NCI-H2107 treated with DMSO at 0.1 percent for 48 hours (cell line): ENCODE measurements at regions not wholly inside any gene's neighbourhood (a gene's known extent, or its start where the extent isn't known, plus 50 kb on each side); places are given as distances from the start of the nearest gene placed in this dataset.
A peak's percentile ranks its signal among the peaks of the same experiment; 100 is the strongest.
"Not testable (repeated sequence)": the region's sequence is repeated elsewhere in the genome, so short reads cannot be mapped to it uniquely, and the experiment has no call there.

Experiments used
- DNase-seq: peaks from one replicate; lab custom pipeline; 2025; ENCODE audit not compliant: unreplicated experiment; lab: John Stamatoyannopoulos, UW

DNA sequence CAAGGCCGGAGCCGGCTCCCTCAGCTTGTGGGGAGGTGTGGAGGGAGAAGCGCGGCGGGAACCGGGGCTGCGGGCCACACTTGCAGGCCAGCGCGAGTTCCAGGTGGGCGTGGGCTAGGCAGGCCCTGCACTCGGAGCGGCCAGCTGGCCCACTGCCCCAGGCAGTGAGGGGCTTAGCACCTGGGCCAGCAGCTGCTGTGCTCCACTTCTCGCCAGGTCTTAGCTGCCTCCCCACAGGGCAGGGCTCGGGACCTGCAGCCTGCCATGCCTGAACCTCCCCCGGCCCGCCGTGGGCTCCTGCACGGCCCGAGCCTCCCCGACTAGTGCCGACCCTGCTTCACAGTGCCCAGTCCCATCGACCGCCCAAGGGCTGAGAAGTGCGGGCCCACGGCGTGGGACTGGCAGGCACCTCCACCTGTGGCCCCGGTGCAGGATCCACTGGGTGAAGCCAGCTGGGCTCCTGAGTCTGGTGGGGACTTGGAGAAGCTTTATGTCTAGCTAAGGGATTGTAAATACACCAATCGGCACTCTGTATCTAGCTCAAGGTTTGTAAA is 131.8 kb downstream of the KDR start:
- DNase-seq: not testable (repeated sequence)

GRCh38 chr4:54992266-54992665 is 133.1 kb downstream of the KDR start:
- no peak for DNase-seq

DNA sequence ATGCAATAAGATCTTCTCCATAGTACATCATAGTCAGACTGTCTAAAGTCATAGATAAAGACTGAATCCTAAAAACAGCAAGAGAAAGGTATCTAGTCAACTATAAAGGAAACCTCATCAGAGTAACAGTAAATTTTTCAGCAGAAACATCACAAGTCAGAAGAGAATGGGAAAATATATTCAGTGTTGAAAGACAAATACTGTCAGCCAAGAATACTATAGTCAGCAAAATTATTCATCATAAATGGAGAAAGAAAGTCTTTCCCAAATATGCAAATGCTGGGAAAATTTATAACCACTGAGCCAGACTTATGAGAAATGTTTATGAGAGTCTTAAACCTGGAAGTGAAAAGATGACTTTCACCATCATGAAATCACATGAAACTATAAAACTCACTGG is 136.7 kb downstream of the KDR start:
- no peak for DNase-seq

DNA sequence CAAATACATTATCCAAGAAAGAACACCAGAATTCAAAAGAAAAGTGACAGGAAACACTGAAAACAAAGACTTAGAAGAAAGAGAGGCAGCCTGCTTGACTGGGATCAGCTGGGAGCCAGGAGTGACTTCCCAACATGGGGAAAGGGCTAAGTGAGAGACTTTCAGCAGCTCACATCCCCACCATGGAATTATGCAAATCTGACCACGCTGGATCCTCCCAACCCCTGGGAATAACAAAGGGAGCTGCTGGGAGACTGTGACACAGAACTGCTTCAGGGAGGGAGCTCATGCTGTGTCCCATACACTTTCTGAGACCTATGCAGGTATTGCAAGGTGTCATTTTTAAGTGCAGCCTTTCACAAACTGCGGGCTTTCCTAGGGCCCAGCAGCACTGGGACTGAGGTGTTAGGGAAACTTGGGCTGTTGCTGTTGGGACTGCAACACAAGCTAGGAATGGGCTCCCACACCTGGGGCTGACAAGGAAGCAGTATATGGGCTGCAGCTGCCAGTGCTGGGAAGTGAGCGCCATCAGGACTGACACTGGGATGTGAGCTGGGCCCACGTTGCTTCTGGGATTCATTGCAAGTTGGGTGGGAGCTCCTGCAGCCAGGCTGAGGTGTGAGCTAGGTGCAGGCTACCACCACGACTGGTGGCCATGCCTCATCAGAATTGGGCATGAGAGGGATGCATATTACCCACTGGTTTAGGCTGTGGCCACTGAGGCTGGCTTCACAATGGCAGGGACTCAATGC is 139.1 kb downstream of the KDR start:
- no peak for DNase-seq

- DNase-seq: no peak
These were observed 148.7 kb downstream of the KDR start for GRCh38 chr4:54976682-54977081.

GRCh38 chr4:54976031-54976430 is 149.4 kb downstream of the KDR start:
- DNase-seq: no peak

- no peak for DNase-seq
These were observed 151.6 kb downstream of the KDR start for GRCh38 chr4:54973784-54974183.

GRCh38 chr4:54971474-54971950 is 153.9 kb downstream of the KDR start:
- peak; percentile 69 for DNase-seq

DNA sequence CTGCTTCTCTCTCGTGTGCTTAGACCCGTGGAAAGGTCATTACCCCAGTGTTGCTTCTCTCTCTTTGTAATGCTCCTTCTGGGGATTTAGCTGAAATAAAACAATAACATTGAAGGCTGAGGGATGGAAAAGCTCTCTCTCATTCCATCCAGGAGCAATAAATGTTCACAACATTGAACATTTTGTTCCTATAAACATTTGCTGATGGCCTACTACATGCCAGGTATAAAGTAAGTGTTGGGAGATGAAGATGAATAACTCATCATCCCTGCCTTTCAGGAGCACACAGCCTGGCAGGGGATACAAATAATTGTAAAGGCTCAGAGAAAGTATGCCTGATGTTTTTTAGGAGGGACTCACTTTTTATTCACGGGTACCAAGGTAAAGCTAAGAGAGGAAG is 158.1 kb downstream of the KDR start:
- DNase-seq: no peak

- no peak for DNase-seq
These were observed 163.9 kb downstream of the KDR start for GRCh38 chr4:54961357-54961975.

- no peak for DNase-seq
These were observed 165.7 kb downstream of the KDR start for GRCh38 chr4:54959651-54960116.

GRCh38 chr4:54959131-54959530 is 166.3 kb downstream of the KDR start:
- DNase-seq: no peak

DNA sequence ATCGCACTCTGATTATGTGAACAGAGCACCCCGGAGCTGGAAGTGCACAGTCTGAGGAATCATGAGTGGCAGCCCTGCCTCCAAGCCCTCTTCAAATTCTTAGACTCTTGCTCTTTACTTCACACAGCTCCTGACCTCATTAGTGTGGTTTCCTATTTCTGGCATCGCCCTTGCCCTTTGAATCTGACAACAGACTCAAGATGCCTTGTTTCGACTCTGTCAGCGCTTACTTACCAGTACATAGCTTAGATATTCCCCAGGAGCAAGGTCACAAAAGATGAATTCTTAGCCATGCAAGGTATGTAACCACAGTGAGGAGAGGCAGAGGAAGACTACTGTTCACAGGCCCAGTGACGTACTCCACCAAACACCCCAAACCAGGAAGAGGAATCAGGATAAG is 167.2 kb downstream of the KDR start:
- DNase-seq: no peak

- DNase-seq: no peak
These were observed 170.6 kb downstream of the KDR start for GRCh38 chr4:54954656-54955388.

DNA sequence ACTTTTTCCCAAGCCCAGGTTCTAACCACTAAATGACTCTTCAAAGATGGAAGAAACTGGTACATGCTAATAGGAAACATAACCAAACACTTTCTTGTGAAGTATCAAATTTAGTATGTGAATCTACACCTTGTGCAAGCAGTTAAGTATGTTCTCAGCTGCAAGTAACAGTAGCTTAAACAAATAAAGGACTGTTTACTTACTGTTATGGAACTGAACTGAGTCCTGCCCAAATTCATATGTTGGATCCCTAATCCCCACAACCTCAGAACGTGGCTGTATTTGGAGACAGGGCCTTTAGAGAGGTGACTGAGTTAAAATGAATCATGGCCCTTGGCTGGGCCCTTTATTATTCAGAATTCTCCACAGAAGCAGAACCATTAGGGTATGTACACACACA is 178.7 kb downstream of the KDR start:
- DNase-seq: no peak

DNA sequence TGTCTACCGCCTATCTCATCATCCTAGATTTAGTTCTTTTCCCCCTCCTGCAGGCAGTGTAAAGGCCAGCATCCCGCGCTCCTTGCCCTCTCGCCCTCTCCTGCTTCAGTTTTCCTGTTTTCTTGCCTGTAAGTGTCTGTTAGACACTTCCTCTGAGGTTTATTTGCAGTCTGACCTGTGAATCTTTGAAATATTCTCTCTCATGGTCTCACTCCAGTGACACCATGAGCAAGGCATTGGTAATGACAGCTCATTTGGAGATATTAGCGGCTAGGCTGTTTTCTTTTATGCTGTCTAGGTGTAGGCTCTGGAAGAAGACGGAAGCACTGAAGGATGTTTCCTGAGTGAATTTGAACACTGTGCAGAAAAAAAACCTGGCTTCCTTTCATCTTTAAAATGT is 179.6 kb downstream of the KDR start:
- DNase-seq: no peak

DNA sequence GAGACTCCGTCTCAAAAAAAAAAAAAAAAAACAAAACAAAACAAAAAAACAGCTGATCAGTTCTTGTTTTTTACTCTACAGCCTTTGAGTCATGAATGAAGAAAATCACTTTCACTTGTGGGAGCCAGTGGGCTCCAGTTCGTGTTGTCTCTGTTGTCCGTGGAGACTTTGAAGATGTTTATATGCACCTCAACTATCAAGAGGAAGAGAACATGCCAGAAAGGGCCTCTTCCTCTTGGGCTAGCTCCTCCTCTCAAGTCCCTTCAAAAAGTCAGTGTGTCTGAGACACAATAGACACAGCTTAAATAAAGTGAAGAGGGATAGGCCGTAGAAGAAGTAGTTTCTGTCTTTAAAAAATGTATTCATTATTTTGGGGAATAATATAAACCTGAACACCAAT is 182.7 kb downstream of the KDR start:
- no peak for DNase-seq

- no peak for DNase-seq
These were observed 183.3 kb downstream of the KDR start for GRCh38 chr4:54941994-54942552.

DNA sequence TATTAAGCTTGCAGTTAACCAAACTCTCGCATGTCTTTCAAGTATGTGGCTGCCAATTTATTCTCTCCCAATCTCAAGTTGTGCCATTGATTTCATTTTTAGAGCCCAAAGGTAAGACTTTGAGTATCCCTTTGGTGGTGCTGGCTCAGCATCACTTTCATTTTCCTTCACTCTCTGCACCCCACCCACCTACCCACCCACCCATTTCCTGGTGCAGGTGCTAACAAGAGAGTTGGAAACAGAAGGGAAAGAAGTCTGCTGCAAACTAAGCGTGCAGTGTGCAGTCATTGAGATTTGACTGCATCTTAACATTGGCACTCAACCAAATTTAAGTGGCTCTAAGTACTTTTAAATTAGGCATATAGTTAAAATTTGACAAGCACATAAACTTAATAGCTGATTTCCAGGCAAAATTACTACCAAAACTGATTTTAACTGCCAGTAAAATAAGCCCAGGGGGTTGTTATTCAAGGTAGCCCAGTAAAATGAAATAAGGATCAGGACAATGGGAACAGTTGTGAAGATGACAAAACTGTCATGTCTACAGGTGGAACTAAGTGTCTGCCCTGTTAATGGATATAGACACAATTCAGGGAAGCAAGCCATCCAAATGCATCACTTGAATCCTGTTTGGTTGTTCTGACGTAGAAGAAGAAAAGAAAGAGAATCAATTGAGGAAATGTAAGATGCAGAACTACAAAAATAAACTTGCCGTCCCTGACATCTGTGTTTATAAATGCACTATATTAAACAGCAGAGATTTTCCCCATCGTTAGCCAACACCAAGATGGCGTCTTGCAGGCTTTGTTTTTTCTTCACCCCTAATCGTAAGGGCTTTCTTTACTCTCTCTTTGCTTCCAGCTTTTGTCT is 184.2 kb downstream of the KDR start:
- DNase-seq: no peak

- no peak for DNase-seq
These were observed 187.9 kb downstream of the KDR start for GRCh38 chr4:54937501-54937900.
